HCT116 (cell line): ENCODE measurements at regions not wholly inside any gene's neighbourhood (a gene's known extent, or its start where the extent isn't known, plus 50 kb on each side); places are given as distances from the start of the nearest gene placed in this dataset.

Experiments used
- ATAC-seq: fragments of 200-7000 bp; cut with Tn5 transposase; 2 replicates; pipeline ENCODE4 v1.9.1; 2020; ENCODE audit warnings: mild to moderate bottlenecking, moderate library complexity
- BruUV-seq: library from RNA; stranded (reverse); fragments of 400-500 nt; replicated peaks from 2 replicates; lab custom pipeline; 2021; lab: Mats Ljungman, UMichigan
- CTCF ChIA-PET: fragments of 300-600 bp; sonication (Branson Sonifier 250); formaldehyde crosslinking; loops from one replicate; lab custom pipeline; 2021; ENCODE audit warnings: antibody characterized with exemption; lab: Charles Lee
- POLR2A ChIA-PET: fragments of 300-600, 350-600 bp; sonication (Branson Sonifier 250); formaldehyde crosslinking; loops from one replicate; lab custom pipeline; 2021; ENCODE audit warnings: antibody characterized with exemption; lab: Charles Lee
- RAD21 ChIA-PET, 2 experiments: fragments of 300-600 bp; sonication (Branson Sonifier 250); formaldehyde crosslinking; loops; one replicate each; lab custom pipeline; 2023; ENCODE audit warnings: low total read pairs in 2 of 2; ENCODE audit not compliant: uncharacterized antibody in 2 of 2, unreplicated experiment in 2 of 2, low non-redundant PET in 1 of 2; lab: Charles Lee
- DNase-seq: peaks from one replicate; pipeline ENCODE4 v3.0.0-alpha.2; 2010; ENCODE audit warnings: low read depth, low spot score
- H2AFZ ChIP-seq: fragments of 200-600 bp; shearing (Covaris generic), sonication (generic); 2 replicates; pipeline ENCODE4 v1.6.1; 2017; ENCODE audit warnings: low read depth, mixed run types, mixed read lengths, antibody characterized with exemption, low read length; ENCODE audit not compliant: poor library complexity, severe bottlenecking
- H3K27ac ChIP-seq: 2 replicates; pipeline ENCODE4 v1.5.1; 2012; ENCODE audit warnings: low read depth, low read length
- H3K27me3 ChIP-seq: fragments of 200-600 bp; sonication (generic); 2 replicates; pipeline ENCODE4 v1.6.1; 2016; ENCODE audit warnings: mixed run types, low read length, mixed read lengths; ENCODE audit not compliant: insufficient read depth
- H3K36me3 ChIP-seq, 2 experiments: fragments of 200-500 bp in 1 of 2; fragments of 200-600 bp in 1 of 2; sonication (Bioruptor generic) in 1 of 2; sonication (generic) in 1 of 2; 2 replicates each; pipeline versions ENCODE4 v1.5.1 to v1.6.1; 2014 to 2016; ENCODE audit warnings: low read length in 2 of 2, inconsistent platforms in 1 of 2, mixed read lengths in 1 of 2, mixed run types in 1 of 2; ENCODE audit not compliant: insufficient read depth in 2 of 2, control insufficient read depth in 1 of 2
- H3K4me1 ChIP-seq, 2 experiments: fragments of 200-600 bp in 1 of 2; sonication (generic) in 1 of 2; 2 replicates each; pipeline versions ENCODE4 v1.5.1 to v1.6.1; 2012 to 2017; ENCODE audit warnings: low read length in 2 of 2, inconsistent platforms in 1 of 2, mild to moderate bottlenecking in 1 of 2, mixed read lengths in 1 of 2, mixed run types in 1 of 2, moderate library complexity in 1 of 2; ENCODE audit not compliant: insufficient read depth in 2 of 2, control insufficient read depth in 1 of 2
- H3K4me2 ChIP-seq: fragments of 200-600 bp; sonication (generic); 2 replicates; pipeline ENCODE4 v1.6.1; 2017; ENCODE audit warnings: mixed run types, low read length, mixed read lengths
- H3K4me3 ChIP-seq, 2 experiments: fragments of 200-600 bp in 1 of 2; sonication (generic) in 1 of 2; replicated peaks in 1 of 2; 2 replicates each; pipeline ENCODE4 v1.5.1; 2011 to 2016; ENCODE audit warnings: low read length in 2 of 2, control low read depth in 1 of 2, low read depth in 1 of 2, mild to moderate bottlenecking in 1 of 2, mixed read lengths in 1 of 2, mixed run types in 1 of 2
- H3K79me2 ChIP-seq: fragments of 200-600 bp; sonication (generic); 2 replicates; pipeline ENCODE4 v1.6.1; 2017; ENCODE audit warnings: mild to moderate bottlenecking, mixed run types, low read length, moderate library complexity, mixed read lengths; ENCODE audit not compliant: insufficient read depth
- H3K9ac ChIP-seq: fragments of 200-600 bp; sonication (generic); 2 replicates; pipeline ENCODE4 v1.6.1; 2016; ENCODE audit warnings: low read length, mixed read lengths
- H3K9me2 ChIP-seq: fragments of 200-600 bp; sonication (generic), shearing (Covaris generic); 2 replicates; pipeline ENCODE4 v1.6.1; 2017; ENCODE audit warnings: mixed run types, mild to moderate bottlenecking, moderate library complexity; ENCODE audit not compliant: insufficient read depth
- H3K9me3 ChIP-seq, 2 experiments: fragments of 200-500 bp in 1 of 2; fragments of 200-600 bp in 1 of 2; sonication (Bioruptor generic) in 1 of 2; sonication (generic) in 1 of 2; 2 replicates each; pipeline ENCODE4 v1.6.1; 2014 to 2017; ENCODE audit warnings: low read length in 2 of 2, mixed read lengths in 2 of 2, inconsistent platforms in 1 of 2, low read depth in 1 of 2, mild to moderate bottlenecking in 1 of 2, mixed run types in 1 of 2, moderate library complexity in 1 of 2; ENCODE audit not compliant: control insufficient read depth in 1 of 2, insufficient read depth in 1 of 2
- H4K20me1 ChIP-seq: fragments of 200-600 bp; sonication (generic), shearing (Covaris generic); 2 replicates; pipeline ENCODE4 v1.6.1; 2017; ENCODE audit warnings: mixed run types, mild to moderate bottlenecking, moderate library complexity; ENCODE audit not compliant: insufficient read depth
- FOSL1 ChIP-seq: IDR thresholded peaks from 2 replicates; pipeline ENCODE4 v1.6.1; 2012; ENCODE audit warnings: low read depth
- intact Hi-C: fragments of 100-400 bp; cut with micrococcal nuclease; formaldehyde crosslinking; loops from 2 replicates; pipeline ENCODE4 v1.10.0; 2022
- TF ChIP-seq, protein P1 (sequence below): IDR thresholded peaks from 2 replicates; pipeline ENCODE4 v1.6.1; 2011; ENCODE audit warnings: mild to moderate bottlenecking, low read length, moderate library complexity; ENCODE audit not compliant: insufficient replicate concordance; ENCODE audit errors: extremely low read depth
- TF ChIP-seq, protein P2 (sequence below): IDR thresholded peaks from 2 replicates; pipeline ENCODE4 v1.6.1; 2012
- TF ChIP-seq, protein P3 (sequence below): IDR thresholded peaks from 2 replicates; pipeline ENCODE4 v1.6.1; 2012; ENCODE audit warnings: low read depth

DNA sequence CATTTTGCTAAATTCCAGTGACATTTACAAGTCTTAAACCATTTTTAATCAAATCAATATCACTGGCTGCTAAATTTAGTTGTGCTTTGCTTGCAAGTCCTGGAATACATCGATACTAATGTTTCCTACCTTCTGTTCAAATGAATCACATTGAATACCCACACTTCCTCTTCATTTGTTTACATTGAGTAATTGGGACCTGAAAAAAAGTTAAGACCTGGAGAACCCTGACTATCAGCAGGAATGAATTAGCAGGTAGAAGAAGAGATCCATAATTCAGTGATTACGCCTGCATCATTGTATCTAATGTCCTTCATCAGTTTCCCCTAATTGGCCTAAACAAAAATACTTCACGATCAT, 369.3 kb downstream of the ETNK1 start:
- Histone ChIP-seq H4K20me1 (no peaks in the 10 kb centered on the region), H3K27ac (no peak overlapping the region)
- POLR2A ChIA-PET, result no interaction called here
- TF ChIP-seq, protein P1, sequence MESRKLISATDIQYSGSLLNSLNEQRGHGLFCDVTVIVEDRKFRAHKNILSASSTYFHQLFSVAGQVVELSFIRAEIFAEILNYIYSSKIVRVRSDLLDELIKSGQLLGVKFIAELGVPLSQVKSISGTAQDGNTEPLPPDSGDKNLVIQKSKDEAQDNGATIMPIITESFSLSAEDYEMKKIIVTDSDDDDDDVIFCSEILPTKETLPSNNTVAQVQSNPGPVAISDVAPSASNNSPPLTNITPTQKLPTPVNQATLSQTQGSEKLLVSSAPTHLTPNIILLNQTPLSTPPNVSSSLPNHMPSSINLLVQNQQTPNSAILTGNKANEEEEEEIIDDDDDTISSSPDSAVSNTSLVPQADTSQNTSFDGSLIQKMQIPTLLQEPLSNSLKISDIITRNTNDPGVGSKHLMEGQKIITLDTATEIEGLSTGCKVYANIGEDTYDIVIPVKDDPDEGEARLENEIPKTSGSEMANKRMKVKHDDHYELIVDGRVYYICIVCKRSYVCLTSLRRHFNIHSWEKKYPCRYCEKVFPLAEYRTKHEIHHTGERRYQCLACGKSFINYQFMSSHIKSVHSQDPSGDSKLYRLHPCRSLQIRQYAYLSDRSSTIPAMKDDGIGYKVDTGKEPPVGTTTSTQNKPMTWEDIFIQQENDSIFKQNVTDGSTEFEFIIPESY, result no peak
- TF ChIP-seq, protein P2, sequence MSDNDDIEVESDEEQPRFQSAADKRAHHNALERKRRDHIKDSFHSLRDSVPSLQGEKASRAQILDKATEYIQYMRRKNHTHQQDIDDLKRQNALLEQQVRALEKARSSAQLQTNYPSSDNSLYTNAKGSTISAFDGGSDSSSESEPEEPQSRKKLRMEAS, result no peak
- TF ChIP-seq, all 23 proteins: peak for 0
- BruUV-seq, result no TSS peak
- Histone ChIP-seq H3K4me3 (no peak overlapping the region), H2AFZ (no peak overlapping the region), H3K9me2 (no peaks in the 10 kb centered on the region), H3K79me2 (no peaks in the 10 kb centered on the region), H3K9me3 (no peaks in the 10 kb centered on the region), H3K27me3 (no peaks in the 10 kb centered on the region), H3K4me1 (no peaks in the 10 kb centered on the region), H3K36me3 (no peaks in the 10 kb centered on the region), H3K9ac (no peak overlapping the region), H3K4me2 (no peak overlapping the region)
- ChIA-PET RAD21 (no interaction called here), CTCF (no interaction called here)
- DNase-seq (no peak), ATAC-seq (no peak)
- intact Hi-C loops, result no loop called here

DNA sequence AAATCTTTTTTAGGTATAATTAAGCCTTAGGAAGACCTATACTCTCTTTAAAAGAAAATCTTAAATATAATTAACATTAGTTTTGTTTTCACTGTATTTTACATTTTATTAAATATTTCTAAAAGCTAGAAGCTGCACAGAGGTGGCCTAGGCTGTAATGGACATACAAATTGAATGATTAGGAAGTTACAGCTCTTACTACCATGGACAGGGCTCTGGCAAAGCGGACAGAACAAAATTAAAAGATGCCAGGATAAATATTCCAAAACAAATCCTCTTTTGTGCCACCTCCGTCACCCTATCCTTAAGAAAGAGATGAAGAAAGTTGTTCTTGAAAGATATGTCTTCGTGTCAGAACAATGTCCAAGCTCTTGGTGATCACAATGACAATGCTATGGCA, 376.5 kb downstream of the ETNK1 start:
- CTCF ChIA-PET, result no interaction called here
- BruUV-seq, result no TSS peak
- H3K9me3 ChIP-seq, result no peaks in the 10 kb centered on the region; a peak in 1 of 4 replicates
- no peaks in the 10 kb centered on the region for H3K4me1 ChIP-seq
- H3K79me2 ChIP-seq, result no peaks in the 10 kb centered on the region
- H4K20me1 ChIP-seq, result no peaks in the 10 kb centered on the region
- RAD21 ChIA-PET, result no interaction called here
- TF ChIP-seq, protein P1, result no peak
- TF ChIP-seq, protein P3, sequence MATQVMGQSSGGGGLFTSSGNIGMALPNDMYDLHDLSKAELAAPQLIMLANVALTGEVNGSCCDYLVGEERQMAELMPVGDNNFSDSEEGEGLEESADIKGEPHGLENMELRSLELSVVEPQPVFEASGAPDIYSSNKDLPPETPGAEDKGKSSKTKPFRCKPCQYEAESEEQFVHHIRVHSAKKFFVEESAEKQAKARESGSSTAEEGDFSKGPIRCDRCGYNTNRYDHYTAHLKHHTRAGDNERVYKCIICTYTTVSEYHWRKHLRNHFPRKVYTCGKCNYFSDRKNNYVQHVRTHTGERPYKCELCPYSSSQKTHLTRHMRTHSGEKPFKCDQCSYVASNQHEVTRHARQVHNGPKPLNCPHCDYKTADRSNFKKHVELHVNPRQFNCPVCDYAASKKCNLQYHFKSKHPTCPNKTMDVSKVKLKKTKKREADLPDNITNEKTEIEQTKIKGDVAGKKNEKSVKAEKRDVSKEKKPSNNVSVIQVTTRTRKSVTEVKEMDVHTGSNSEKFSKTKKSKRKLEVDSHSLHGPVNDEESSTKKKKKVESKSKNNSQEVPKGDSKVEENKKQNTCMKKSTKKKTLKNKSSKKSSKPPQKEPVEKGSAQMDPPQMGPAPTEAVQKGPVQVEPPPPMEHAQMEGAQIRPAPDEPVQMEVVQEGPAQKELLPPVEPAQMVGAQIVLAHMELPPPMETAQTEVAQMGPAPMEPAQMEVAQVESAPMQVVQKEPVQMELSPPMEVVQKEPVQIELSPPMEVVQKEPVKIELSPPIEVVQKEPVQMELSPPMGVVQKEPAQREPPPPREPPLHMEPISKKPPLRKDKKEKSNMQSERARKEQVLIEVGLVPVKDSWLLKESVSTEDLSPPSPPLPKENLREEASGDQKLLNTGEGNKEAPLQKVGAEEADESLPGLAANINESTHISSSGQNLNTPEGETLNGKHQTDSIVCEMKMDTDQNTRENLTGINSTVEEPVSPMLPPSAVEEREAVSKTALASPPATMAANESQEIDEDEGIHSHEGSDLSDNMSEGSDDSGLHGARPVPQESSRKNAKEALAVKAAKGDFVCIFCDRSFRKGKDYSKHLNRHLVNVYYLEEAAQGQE, result peak; percentile 18
- no peak for TF ChIP-seq FOSL1
- DNase-seq (no peak), ATAC-seq (no peak)
- no peaks in the 10 kb centered on the region for H3K27me3 ChIP-seq
- no peaks in the 10 kb centered on the region for H3K9me2 ChIP-seq
- no peak overlapping the region for H3K9ac ChIP-seq
- H3K4me3 ChIP-seq, result no peak overlapping the region
- H2AFZ ChIP-seq, result no peak overlapping the region
- POLR2A ChIA-PET, result no interaction called here
- H3K27ac ChIP-seq, result no peak overlapping the region
- intact Hi-C loops, result no loop called here
- no peaks in the 10 kb centered on the region for H3K36me3 ChIP-seq
- no peak overlapping the region for H3K4me2 ChIP-seq
